SK-N-SH (cell line): ENCODE measurements at regions not wholly inside any gene's neighbourhood (a gene's known extent, or its start where the extent isn't known, plus 50 kb on each side); places are given as distances from the start of the nearest gene placed in this dataset.

Experiments used
- CHD2 ChIP-seq: fragments of 150-350 bp; IDR thresholded peaks from 2 replicates; pipeline ENCODE4 v1.6.1; 2018; ENCODE audit warnings: low read length; ENCODE audit not compliant: partially characterized antibody
- CTCF ChIP-seq: fragments of 200-600 bp; sonication (generic); IDR thresholded peaks from 2 replicates; pipeline ENCODE4 v1.6.1; 2017; ENCODE audit warnings: antibody characterized with exemption, mild to moderate bottlenecking, moderate library complexity
- EZH2phosphoT487 ChIP-seq: fragments of 200-600 bp; sonication (generic); IDR thresholded peaks from 2 replicates; pipeline ENCODE4 v1.6.1; 2017; ENCODE audit warnings: low read depth, mixed run types, mild to moderate bottlenecking, antibody characterized with exemption, moderate library complexity, borderline replicate concordance
- FOSL2 ChIP-seq: IDR thresholded peaks from 2 replicates; pipeline ENCODE4 v1.4.0; 2012; ENCODE audit warnings: low read depth, mild to moderate bottlenecking, moderate library complexity, borderline replicate concordance
- MXI1 ChIP-seq: IDR thresholded peaks from 2 replicates; pipeline ENCODE4 v1.6.1; 2012; ENCODE audit warnings: mild to moderate bottlenecking, low read depth, low read length, improper control_type of control experiment
- PBX3 ChIP-seq: IDR thresholded peaks from 2 replicates; pipeline ENCODE4; 2012
- POLR2AphosphoS5 ChIP-seq: IDR thresholded peaks from 2 replicates; pipeline ENCODE4 v1.6.1; 2012; ENCODE audit warnings: low read depth, low read length
- REST ChIP-seq: IDR thresholded peaks from 2 replicates; pipeline ENCODE4 v1.6.1; 2012; ENCODE audit warnings: mild to moderate bottlenecking, low read depth, low read length, moderate library complexity
- RFX5 ChIP-seq: IDR thresholded peaks from 2 replicates; pipeline ENCODE4 v1.6.1; 2012; ENCODE audit warnings: mild to moderate bottlenecking, improper control_type of control experiment, low read length
- RXRA ChIP-seq: IDR thresholded peaks from 2 replicates; pipeline ENCODE4 v1.4.0; 2012; ENCODE audit warnings: low read depth, mild to moderate bottlenecking, borderline replicate concordance
- SIN3A ChIP-seq: IDR thresholded peaks from 2 replicates; pipeline ENCODE4 v1.6.1; 2012; ENCODE audit warnings: low read depth, mild to moderate bottlenecking, low read length, moderate library complexity, borderline replicate concordance
- TEAD4 ChIP-seq: IDR thresholded peaks from 2 replicates; pipeline ENCODE4 v1.4.0; 2012; ENCODE audit warnings: mild to moderate bottlenecking, borderline replicate concordance; ENCODE audit not compliant: insufficient read depth
- YY1 ChIP-seq: IDR thresholded peaks from 2 replicates; pipeline ENCODE4 v1.4.0; 2012; ENCODE audit warnings: low read depth, mild to moderate bottlenecking
- ZBTB33 ChIP-seq: IDR thresholded peaks from 2 replicates; pipeline ENCODE4 v1.4.0; 2012; ENCODE audit warnings: low read depth, borderline replicate concordance

- TF ChIP-seq RFX5 (no peak), EZH2phosphoT487 (no peak), CTCF (no peak), CHD2 (no peak), YY1 (no peak), REST (no peak), POLR2AphosphoS5 (no peak), FOSL2 (no peak), ZBTB33 (no peak), SIN3A (no peak), RXRA (no peak), TEAD4 (no peak), PBX3 (no peak), MXI1 (no peak)
Measured at GRCh38 chr9:71587576-71588362, 180.5 kb downstream of the CEMIP2 start.
